ENCODE measurements at regions not wholly inside any gene's neighbourhood (a gene's known extent, or its start where the extent isn't known, plus 50 kb on each side); places are given as distances from the start of the nearest gene placed in this dataset.

DNA sequence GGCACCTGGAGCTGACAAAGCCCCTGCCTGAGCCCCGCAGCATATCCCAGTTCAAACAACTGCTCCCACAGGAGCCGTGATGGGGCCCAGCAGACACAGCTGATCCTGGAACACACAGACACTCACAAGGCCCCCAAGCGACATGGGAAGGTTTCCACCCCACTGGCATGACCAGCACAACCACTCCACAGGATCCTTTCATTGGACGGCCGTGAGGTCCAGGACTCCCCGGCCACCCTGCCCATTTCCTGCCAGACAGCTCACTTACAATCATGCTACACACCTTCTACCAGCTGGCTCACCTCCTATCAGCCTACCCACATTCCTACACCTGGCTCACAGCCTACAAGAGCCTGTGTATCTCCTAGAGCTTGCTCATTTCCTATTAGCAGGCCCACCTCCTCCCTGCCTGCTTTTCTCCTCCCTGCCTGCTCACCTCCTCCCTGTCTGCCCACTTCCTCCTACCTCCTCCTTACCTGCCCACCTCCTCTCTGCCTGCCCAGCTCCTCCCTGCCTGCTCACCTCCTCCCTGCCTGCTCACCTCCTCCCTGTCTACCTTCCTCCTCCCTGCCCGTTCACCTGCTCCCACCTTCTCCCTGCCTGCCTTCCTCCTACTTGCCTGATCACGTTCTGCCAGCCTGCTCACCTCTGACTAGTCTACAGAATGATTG lies 73.9 kb downstream of the MATN1 start:
- H3K4me1 Mint-ChIP-seq (ENCODE audit: low read depth): no peaks in the 10 kb centered on the region
- no peaks in the 10 kb centered on the region for H3K9me3 Mint-ChIP-seq
- no peaks in the 10 kb centered on the region for H3K36me3 Mint-ChIP-seq (ENCODE audit: low read depth)
- no peak for DNase-seq (ENCODE audit: low spot score)
- intact Hi-C loops (cut with micrococcal nuclease): no loop called here
- H3K4me3 Mint-ChIP-seq: no peak overlapping the region
- H3K27me3 Mint-ChIP-seq (ENCODE audit: insufficient read depth): peaks cover 9% of the 10 kb centered on the region
- H3K27ac Mint-ChIP-seq: no peak overlapping the region

DNA sequence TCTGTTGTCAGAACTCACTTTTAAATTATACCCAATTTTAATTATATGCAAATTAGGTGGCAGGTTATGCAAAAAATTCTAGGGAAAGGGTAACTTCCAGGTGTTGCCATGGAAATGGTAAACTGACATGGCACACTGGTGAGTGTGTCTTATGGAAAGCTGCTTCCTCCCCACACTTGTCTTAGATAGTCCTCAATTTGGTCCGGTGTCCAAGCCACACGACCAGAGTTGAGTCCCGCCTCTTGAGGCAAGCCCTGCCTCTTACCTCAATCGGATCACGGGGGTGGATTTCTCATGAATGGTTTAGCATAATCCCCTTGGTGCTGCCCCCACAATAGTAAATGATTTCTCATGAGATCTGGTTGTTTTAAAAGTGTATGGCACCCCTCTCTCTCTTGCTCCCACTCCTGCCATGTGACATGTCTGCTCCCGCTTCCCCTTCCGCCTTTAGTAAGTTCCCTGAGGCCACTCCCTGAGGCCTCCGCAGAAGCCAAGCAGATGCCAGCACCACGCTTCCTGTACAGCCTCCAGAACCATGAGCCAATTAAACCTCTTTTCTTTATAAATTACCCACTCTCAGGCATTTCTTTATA lies 74.9 kb downstream of the MATN1 start:
- Mint-ChIP-seq H3K36me3 (ENCODE audit: low read depth) (no peaks in the 10 kb centered on the region), H3K4me3 (no peak overlapping the region), H3K27ac (no peak overlapping the region), H3K9me3 (no peaks in the 10 kb centered on the region), H3K27me3 (ENCODE audit: insufficient read depth) (peaks cover 9% of the 10 kb centered on the region), H3K4me1 (ENCODE audit: low read depth) (no peaks in the 10 kb centered on the region)
- no peak for DNase-seq (ENCODE audit: low spot score)
- intact Hi-C loops (cut with micrococcal nuclease): no loop called here

GRCh38 chr1:30645807-30646206 lies 77.6 kb downstream of the MATN1 start:
- Mint-ChIP-seq H3K27me3 (ENCODE audit: insufficient read depth) (peaks cover 14% of the 10 kb centered on the region), H3K27ac (no peak overlapping the region), H3K36me3 (ENCODE audit: low read depth) (no peaks in the 10 kb centered on the region), H3K9me3 (no peaks in the 10 kb centered on the region), H3K4me1 (ENCODE audit: low read depth) (no peaks in the 10 kb centered on the region), H3K4me3 (no peak overlapping the region)
- intact Hi-C loops (cut with micrococcal nuclease): no loop called here
- DNase-seq (ENCODE audit: low spot score): no peak

- DNase-seq (ENCODE audit: low spot score): no peak
- intact Hi-C loops (cut with micrococcal nuclease): no loop called here
- no peak overlapping the region for H3K27ac Mint-ChIP-seq
- H3K4me3 Mint-ChIP-seq: no peak overlapping the region
- H3K27me3 Mint-ChIP-seq (ENCODE audit: insufficient read depth): peaks cover 7% of the 10 kb centered on the region
- no peaks in the 10 kb centered on the region for H3K4me1 Mint-ChIP-seq (ENCODE audit: low read depth)
- H3K36me3 Mint-ChIP-seq (ENCODE audit: low read depth): no peaks in the 10 kb centered on the region
- H3K9me3 Mint-ChIP-seq: no peaks in the 10 kb centered on the region
These were observed 80.8 kb downstream of the MATN1 start for GRCh38 chr1:30642391-30643120.

DNA sequence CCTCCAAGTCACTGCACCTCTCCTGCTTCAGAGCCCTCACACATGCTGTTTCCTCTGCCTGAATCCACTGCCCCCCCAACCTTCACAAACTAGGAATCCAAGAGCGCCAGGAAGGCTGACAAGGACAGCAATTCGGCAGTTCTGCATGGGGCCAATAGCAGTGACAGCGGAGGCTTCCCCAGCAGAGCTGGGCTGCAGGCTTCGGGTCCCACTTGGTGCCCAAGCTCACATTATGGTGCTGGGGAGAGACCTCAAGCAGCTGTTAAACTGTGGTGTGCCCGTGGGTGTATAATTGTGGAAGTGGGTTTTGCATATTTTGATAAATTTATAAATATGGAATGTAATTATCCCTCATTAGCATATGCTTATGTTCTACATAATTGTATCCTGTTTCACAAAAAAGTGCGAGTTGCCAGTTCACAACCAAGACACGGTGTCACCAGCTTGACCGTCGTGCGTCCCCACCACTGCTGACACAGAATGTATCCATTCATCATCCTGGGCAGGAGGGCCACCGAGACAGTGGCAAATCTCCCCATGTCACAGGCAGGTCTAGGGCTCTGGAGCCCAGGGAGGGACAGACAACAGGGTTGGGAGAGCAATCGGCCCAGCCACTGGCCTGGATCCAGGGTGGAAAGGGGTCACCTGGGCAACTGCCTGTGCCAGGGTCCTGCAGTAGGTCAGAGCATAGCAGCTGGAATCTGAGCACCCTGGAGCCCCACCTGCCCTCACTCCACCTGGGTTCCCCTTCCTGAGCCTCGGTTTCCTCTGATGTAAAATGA lies 81.6 kb downstream of the MATN1 start:
- Mint-ChIP-seq H3K27me3 (ENCODE audit: insufficient read depth) (peaks cover 7% of the 10 kb centered on the region), H3K36me3 (ENCODE audit: low read depth) (no peaks in the 10 kb centered on the region), H3K4me3 (no peak overlapping the region), H3K27ac (no peak overlapping the region), H3K4me1 (ENCODE audit: low read depth) (no peaks in the 10 kb centered on the region), H3K9me3 (no peaks in the 10 kb centered on the region)
- DNase-seq (ENCODE audit: low spot score): no peak
- intact Hi-C loops (cut with micrococcal nuclease): no loop called here

DNA sequence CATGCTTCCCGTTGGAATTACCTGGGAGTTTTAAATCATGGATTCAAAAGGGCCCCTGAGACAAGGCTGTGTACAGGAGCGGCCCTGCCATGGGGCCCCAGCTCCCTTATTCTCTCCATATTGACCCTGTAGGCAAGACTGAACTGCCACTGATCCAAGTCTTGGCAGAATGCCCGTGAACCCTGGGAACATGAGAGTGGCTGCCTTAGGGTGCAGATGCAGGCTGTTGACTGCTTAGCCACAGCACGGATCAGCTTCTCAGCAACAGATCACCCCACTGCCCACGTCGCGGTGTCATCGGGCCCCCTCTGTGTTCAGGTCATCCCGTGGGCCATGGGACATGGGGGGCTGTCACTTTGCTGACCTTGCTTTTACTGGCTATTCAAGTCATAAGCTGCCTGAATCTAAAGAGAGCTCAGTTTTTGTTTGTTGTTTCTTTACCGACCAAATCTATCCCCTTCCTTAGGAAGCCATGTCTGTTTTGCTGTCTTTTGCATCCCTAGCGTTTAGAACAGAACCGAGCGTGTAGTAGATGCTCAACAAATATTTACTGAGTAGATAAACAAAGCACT lies 83.4 kb downstream of the MATN1 start:
- intact Hi-C loops (cut with micrococcal nuclease): no loop called here
- no peak for DNase-seq (ENCODE audit: low spot score)
- no peaks in the 10 kb centered on the region for H3K4me1 Mint-ChIP-seq (ENCODE audit: low read depth)
- H3K36me3 Mint-ChIP-seq (ENCODE audit: low read depth): no peaks in the 10 kb centered on the region
- peaks cover 7% of the 10 kb centered on the region for H3K27me3 Mint-ChIP-seq (ENCODE audit: insufficient read depth)
- H3K27ac Mint-ChIP-seq: no peak overlapping the region
- H3K4me3 Mint-ChIP-seq: no peak overlapping the region
- no peaks in the 10 kb centered on the region for H3K9me3 Mint-ChIP-seq

DNA sequence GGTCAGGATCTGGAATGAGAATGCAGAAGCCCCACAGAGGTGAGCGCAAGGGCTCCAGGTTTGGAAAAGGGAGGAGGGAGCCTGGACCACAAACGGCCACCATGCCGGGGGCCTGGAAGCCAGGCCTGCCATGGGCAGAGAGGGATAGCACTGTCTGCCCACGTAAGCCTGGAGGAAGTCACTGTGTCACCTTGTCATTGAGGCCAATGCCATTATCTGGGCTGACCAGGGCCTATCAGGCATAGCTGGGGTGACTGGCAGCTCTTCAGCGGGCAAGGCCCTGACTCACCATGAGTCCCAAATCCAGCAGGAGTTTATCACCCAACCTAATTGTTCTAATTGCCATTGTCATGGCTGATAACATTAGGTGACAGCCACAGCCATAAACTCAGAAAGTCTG lies 84.6 kb downstream of the MATN1 start:
- Mint-ChIP-seq H3K27ac (no peak overlapping the region), H3K4me3 (no peak overlapping the region), H3K27me3 (ENCODE audit: insufficient read depth) (peaks cover 7% of the 10 kb centered on the region), H3K36me3 (ENCODE audit: low read depth) (no peaks in the 10 kb centered on the region), H3K4me1 (ENCODE audit: low read depth) (no peaks in the 10 kb centered on the region), H3K9me3 (no peaks in the 10 kb centered on the region)
- intact Hi-C loops (cut with micrococcal nuclease): no loop called here
- no peak for DNase-seq (ENCODE audit: low spot score)

DNA sequence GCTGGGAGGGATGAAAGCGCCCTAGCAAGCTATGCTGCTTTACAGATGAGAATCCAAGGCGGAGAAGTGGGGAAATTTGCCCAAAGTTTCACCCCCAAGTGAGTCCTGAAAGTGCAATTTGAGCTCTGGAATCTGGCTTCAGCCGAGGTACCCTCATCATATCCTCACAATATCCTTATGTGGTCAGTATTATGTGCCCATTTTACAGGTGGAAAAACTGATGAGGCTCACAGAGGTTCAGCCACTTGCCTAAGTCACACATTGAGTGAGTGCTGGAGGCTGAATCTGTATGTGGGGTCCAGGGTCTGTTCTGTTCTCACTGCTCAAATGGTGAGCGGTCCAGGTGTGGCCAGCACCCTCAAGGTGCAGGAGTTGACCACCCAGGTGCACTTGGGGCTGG lies 85.3 kb downstream of the MATN1 start:
- H3K4me3 Mint-ChIP-seq: no peak overlapping the region
- H3K27ac Mint-ChIP-seq: no peak overlapping the region
- no peaks in the 10 kb centered on the region for H3K4me1 Mint-ChIP-seq (ENCODE audit: low read depth)
- intact Hi-C loops (cut with micrococcal nuclease): no loop called here
- H3K27me3 Mint-ChIP-seq (ENCODE audit: insufficient read depth): peaks cover 5% of the 10 kb centered on the region
- H3K9me3 Mint-ChIP-seq: no peaks in the 10 kb centered on the region
- no peaks in the 10 kb centered on the region for H3K36me3 Mint-ChIP-seq (ENCODE audit: low read depth)
- DNase-seq (ENCODE audit: low spot score): no peak

DNA sequence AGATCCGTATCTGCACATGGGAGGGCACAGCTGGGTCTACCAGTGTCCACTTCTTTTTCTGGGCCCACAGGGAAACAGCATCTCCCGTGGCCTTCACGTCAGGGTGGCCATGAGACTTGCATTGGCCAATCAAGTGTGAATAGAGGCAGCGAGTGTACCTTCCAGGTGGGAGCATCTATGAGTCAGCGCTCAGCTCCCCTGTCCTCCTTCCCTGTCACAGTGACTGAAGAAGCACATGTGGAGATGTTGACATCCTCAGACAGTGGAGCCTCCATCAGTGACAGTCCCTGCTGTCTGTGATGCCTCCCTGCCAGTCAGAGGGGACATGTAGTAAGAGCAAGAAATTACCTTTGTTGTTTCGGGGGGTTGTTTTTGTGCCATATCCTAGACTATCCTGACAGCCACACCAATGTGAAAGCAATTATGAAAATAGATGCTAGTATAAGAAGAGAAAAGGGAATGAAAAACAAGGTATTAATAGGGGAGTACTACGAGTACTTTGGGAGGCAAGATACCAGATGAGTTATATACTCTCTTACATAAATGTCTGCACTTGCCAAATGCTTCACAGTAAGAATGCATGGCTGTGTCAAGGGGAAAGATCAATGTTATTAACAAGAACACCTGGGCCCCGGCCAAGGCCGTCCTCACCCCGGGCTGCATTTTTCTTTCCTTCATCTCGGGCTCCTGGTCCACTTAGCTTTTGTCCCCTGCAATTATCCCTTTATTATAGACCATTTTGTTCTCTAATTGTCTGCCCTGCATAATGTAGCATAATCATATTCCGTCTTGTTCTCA lies 86.0 kb downstream of the MATN1 start:
- no peaks in the 10 kb centered on the region for H3K9me3 Mint-ChIP-seq
- no peak overlapping the region for H3K27ac Mint-ChIP-seq
- peaks cover 2% of the 10 kb centered on the region for H3K27me3 Mint-ChIP-seq (ENCODE audit: insufficient read depth)
- DNase-seq (ENCODE audit: low spot score): no peak
- intact Hi-C loops (cut with micrococcal nuclease): no loop called here
- no peaks in the 10 kb centered on the region for H3K36me3 Mint-ChIP-seq (ENCODE audit: low read depth)
- H3K4me1 Mint-ChIP-seq (ENCODE audit: low read depth): no peaks in the 10 kb centered on the region
- H3K4me3 Mint-ChIP-seq: no peak overlapping the region

DNA sequence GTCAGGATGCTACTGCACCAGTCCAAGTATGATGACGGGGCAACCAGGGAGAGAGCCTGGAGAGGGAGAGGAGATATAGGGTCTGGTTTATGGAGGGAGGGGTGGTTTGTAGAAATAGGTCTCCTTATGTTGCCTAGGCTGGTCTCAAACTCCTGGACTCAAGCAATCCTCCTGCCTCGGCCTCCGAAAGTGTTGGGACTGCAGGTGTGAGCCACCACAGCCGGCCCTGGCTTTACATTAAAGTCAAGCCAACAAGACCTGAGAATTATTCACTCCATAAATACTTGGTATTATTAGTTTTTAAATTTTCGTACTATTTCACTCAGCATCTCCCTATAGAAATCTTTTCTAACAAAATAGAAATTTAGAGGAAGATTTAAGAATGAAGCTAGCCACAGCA lies 86.8 kb downstream of the MATN1 start:
- H3K27ac Mint-ChIP-seq: no peak overlapping the region
- H3K9me3 Mint-ChIP-seq: no peaks in the 10 kb centered on the region
- intact Hi-C loops (cut with micrococcal nuclease): no loop called here
- no peaks in the 10 kb centered on the region for H3K36me3 Mint-ChIP-seq (ENCODE audit: low read depth)
- peaks cover 1% of the 10 kb centered on the region for H3K27me3 Mint-ChIP-seq (ENCODE audit: insufficient read depth)
- H3K4me1 Mint-ChIP-seq (ENCODE audit: low read depth): no peaks in the 10 kb centered on the region
- H3K4me3 Mint-ChIP-seq: no peak overlapping the region
- no peak for DNase-seq (ENCODE audit: low spot score)

GRCh38 chr1:30635391-30635975 lies 87.9 kb downstream of the MATN1 start:
- Mint-ChIP-seq H3K36me3 (ENCODE audit: low read depth) (no peaks in the 10 kb centered on the region), H3K27ac (no peak overlapping the region), H3K4me3 (no peak overlapping the region), H3K4me1 (ENCODE audit: low read depth) (no peaks in the 10 kb centered on the region), H3K9me3 (no peaks in the 10 kb centered on the region), H3K27me3 (ENCODE audit: insufficient read depth) (peaks cover 1% of the 10 kb centered on the region)
- intact Hi-C loops (cut with micrococcal nuclease): no loop called here
- no peak for DNase-seq (ENCODE audit: low spot score)

DNA sequence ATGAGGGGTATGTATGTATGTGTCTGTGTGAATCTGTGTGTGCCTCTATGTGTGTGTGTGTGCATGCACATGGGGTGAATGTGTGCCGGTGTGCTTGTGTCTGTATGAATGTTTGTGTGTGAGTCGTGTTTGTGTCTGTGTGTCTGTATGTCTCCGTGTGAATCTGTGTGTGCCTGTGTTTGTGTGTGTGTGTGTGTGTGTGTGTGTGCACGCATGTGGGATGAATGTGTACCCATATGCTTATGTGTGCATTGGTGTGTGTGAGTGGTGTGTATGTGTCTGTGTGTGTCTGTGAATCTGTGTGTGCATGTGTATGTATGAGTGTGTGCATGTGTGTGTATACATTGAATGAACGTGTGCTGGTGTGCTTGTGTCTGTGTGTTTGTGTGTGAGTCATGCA lies 88.9 kb downstream of the MATN1 start:
- no peak overlapping the region for H3K4me3 Mint-ChIP-seq
- H3K9me3 Mint-ChIP-seq: no peaks in the 10 kb centered on the region
- intact Hi-C loops (cut with micrococcal nuclease): no loop called here
- no peaks in the 10 kb centered on the region for H3K36me3 Mint-ChIP-seq (ENCODE audit: low read depth)
- peaks cover 1% of the 10 kb centered on the region for H3K27me3 Mint-ChIP-seq (ENCODE audit: insufficient read depth)
- H3K4me1 Mint-ChIP-seq (ENCODE audit: low read depth): no peaks in the 10 kb centered on the region
- DNase-seq (ENCODE audit: low spot score): no peak
- H3K27ac Mint-ChIP-seq: no peak overlapping the region

All from activated T-helper 1 cell treated with anti-CD3 and anti-CD28 coated beads, Interleukin-12 subunit alpha, Interleukin-12 subunit beta, Interleukin-2, Interleukin-4 antibody, amounts not matched to agents 30 ng/mL and 10 ng/mL and 1 ng/mL, durations not matched to agents 14 hours and 24 hours and 36 hours (primary cell).